GM23338 (cell line): ENCODE measurements at regions not wholly inside any gene's neighbourhood (a gene's known extent, or its start where the extent isn't known, plus 50 kb on each side); places are given as distances from the start of the nearest gene placed in this dataset.

Experiments used
- ATAC-seq: fragments of 200-7000 bp; cut with Tn5 transposase; 3 replicates; pipeline ENCODE4 v1.9.1; 2020
- DNase-seq: peaks from one replicate; pipeline ENCODE4 v3.0.0-alpha.2; 2015; ENCODE audit warnings: low spot score
- H2AFZ ChIP-seq: fragments of 200-600 bp; sonication (generic); 2 replicates; pipeline ENCODE4 v1.8.0; 2016; ENCODE audit warnings: antibody characterized with exemption, mild to moderate bottlenecking, moderate library complexity
- H3F3A ChIP-seq: fragments of 200-600 bp; sonication (generic); replicated peaks from 2 replicates; pipeline ENCODE4 v1.8.0; 2017; ENCODE audit warnings: antibody characterized with exemption, mixed run types, low read depth
- H3K27ac ChIP-seq: fragments of 200-600 bp; sonication (generic); 2 replicates; pipeline ENCODE4 v1.6.1; 2016; ENCODE audit warnings: low read depth
- H3K27me3 ChIP-seq: fragments of 200-600 bp; sonication (generic); 2 replicates; pipeline ENCODE4 v1.8.0; 2016; ENCODE audit warnings: mild to moderate bottlenecking, mixed run types, moderate library complexity; ENCODE audit not compliant: insufficient read depth
- H3K36me3 ChIP-seq: fragments of 200-600 bp; sonication (generic); 2 replicates; pipeline ENCODE4 v1.8.0; 2016; ENCODE audit warnings: mild to moderate bottlenecking; ENCODE audit not compliant: insufficient read depth
- H3K4me1 ChIP-seq: fragments of 200-600 bp; sonication (generic); 2 replicates; pipeline ENCODE4 v1.8.0; 2016; ENCODE audit warnings: mild to moderate bottlenecking, moderate library complexity; ENCODE audit not compliant: insufficient read depth
- H3K4me2 ChIP-seq: fragments of 200-600 bp; sonication (generic); 2 replicates; pipeline ENCODE4 v1.7.1; 2017; ENCODE audit warnings: mixed run types
- H3K4me3 ChIP-seq: fragments of 200-600 bp; sonication (generic); 2 replicates; pipeline ENCODE4 v1.6.1; 2016; ENCODE audit warnings: mixed run types
- H3K79me2 ChIP-seq: fragments of 200-600 bp; sonication (generic); replicated peaks from 2 replicates; pipeline ENCODE4 v1.8.0; 2017; ENCODE audit warnings: mild to moderate bottlenecking; ENCODE audit not compliant: insufficient read depth
- H3K9me2 ChIP-seq: fragments of 200-600 bp; sonication (generic); 2 replicates; pipeline ENCODE4 v1.8.0; 2017; ENCODE audit not compliant: insufficient read depth
- H4K20me1 ChIP-seq: fragments of 200-600 bp; sonication (generic); replicated peaks from 2 replicates; pipeline ENCODE4 v1.8.0; 2017; ENCODE audit warnings: mild to moderate bottlenecking; ENCODE audit not compliant: insufficient read depth
- H3K27ac Mint-ChIP-seq: 2 replicates; pipeline ENCODE4 v1.8.0; 2020; ENCODE audit warnings: inconsistent platforms, mild to moderate bottlenecking, moderate library complexity, mixed read lengths
- H3K27me3 Mint-ChIP-seq: 3 replicates; pipeline ENCODE4 v1.8.0; 2022; ENCODE audit warnings: low read depth, mild to moderate bottlenecking, moderate library complexity, mixed read lengths, inconsistent platforms; ENCODE audit not compliant: insufficient read depth, poor library complexity
- H3K36me3 Mint-ChIP-seq: 3 replicates; pipeline ENCODE4 v1.8.0; 2021; ENCODE audit warnings: low read depth, mild to moderate bottlenecking, inconsistent platforms, moderate library complexity, mixed read lengths
- H3K4me1 Mint-ChIP-seq: 3 replicates; pipeline ENCODE4 v1.8.0; 2020; ENCODE audit warnings: mild to moderate bottlenecking, inconsistent platforms, mixed read lengths
- H3K4me3 Mint-ChIP-seq: 3 replicates; pipeline ENCODE4 v1.8.0; 2021; ENCODE audit warnings: moderate library complexity, mild to moderate bottlenecking, inconsistent platforms, mixed read lengths
- H3K9me3 Mint-ChIP-seq: 3 replicates; pipeline ENCODE4 v1.8.0; 2020; ENCODE audit warnings: moderate library complexity, mild to moderate bottlenecking, inconsistent platforms, mixed read lengths
- CREB1 ChIP-seq: fragments of 250-450 bp; sonication (Bioruptor Pico); IDR thresholded peaks from 2 replicates; pipeline ENCODE4 v1.5.0; 2020; ENCODE audit warnings: low read depth, mild to moderate bottlenecking, moderate library complexity
- ETS1 ChIP-seq: IDR thresholded peaks from 2 replicates; pipeline ENCODE4 v1.6.1; 2016; ENCODE audit warnings: antibody characterized with exemption
- EZH2 ChIP-seq: fragments of 200-600 bp; sonication (generic); IDR thresholded peaks from one replicate; pipeline ENCODE4 v1.8.0; 2017; ENCODE audit warnings: antibody characterized with exemption, mild to moderate bottlenecking, low read depth; ENCODE audit not compliant: unreplicated experiment
- EZH2phosphoT487 ChIP-seq: fragments of 200-600 bp; sonication (generic); IDR thresholded peaks from one replicate; pipeline ENCODE4 v1.8.1; 2018; ENCODE audit warnings: antibody characterized with exemption; ENCODE audit not compliant: unreplicated experiment
- JUNB ChIP-seq: IDR thresholded peaks from one replicate; pipeline ENCODE4 v1.6.1; 2016; ENCODE audit warnings: antibody characterized with exemption; ENCODE audit not compliant: unreplicated experiment
- NANOG ChIP-seq: IDR thresholded peaks from 2 replicates; pipeline ENCODE4 v1.6.1; 2016; ENCODE audit warnings: antibody characterized with exemption, borderline replicate concordance
- POLR2AphosphoS5 ChIP-seq: IDR thresholded peaks from 2 replicates; pipeline ENCODE4 v1.6.1; 2016; ENCODE audit warnings: antibody characterized with exemption, low read depth
- REST ChIP-seq: IDR thresholded peaks from one replicate; pipeline ENCODE4 v1.6.1; 2018; ENCODE audit warnings: antibody characterized with exemption; ENCODE audit not compliant: unreplicated experiment
- STAT1 ChIP-seq: IDR thresholded peaks from one replicate; pipeline ENCODE4 v1.6.1; 2016; ENCODE audit warnings: antibody characterized with exemption; ENCODE audit not compliant: unreplicated experiment
- ZNF114 ChIP-seq: fragments of 250-450 bp; sonication (Bioruptor Pico); IDR thresholded peaks from 2 replicates; pipeline ENCODE4 v1.5.0; 2020; ENCODE audit warnings: mild to moderate bottlenecking, moderate library complexity
- ZNF331 ChIP-seq: fragments of 250-450 bp; sonication (Bioruptor Pico); IDR thresholded peaks from 2 replicates; pipeline ENCODE4 v1.5.0; 2020; ENCODE audit warnings: low read depth, mild to moderate bottlenecking, moderate library complexity
- ZNF462 ChIP-seq: fragments of 250-450 bp; sonication (Bioruptor Pico); IDR thresholded peaks from 2 replicates; pipeline ENCODE4 v1.5.0; 2020; ENCODE audit warnings: mild to moderate bottlenecking, moderate library complexity

- DNase-seq (no peak), ATAC-seq (no peak)
- Histone ChIP-seq H3K36me3 (no peaks in the 10 kb centered on the region), H3K4me2 (no peak overlapping the region), H4K20me1 (no peaks in the 10 kb centered on the region), H3F3A (no peaks in the 10 kb centered on the region), H3K9me2 (no peaks in the 10 kb centered on the region; the same call in 1 of the 2 replicates), H3K4me1 (no peaks in the 10 kb centered on the region), H3K4me3 (no peak overlapping the region), H2AFZ (no peak overlapping the region), H3K79me2 (no peaks in the 10 kb centered on the region), H3K27ac (no peak overlapping the region), H3K27me3 (no peaks in the 10 kb centered on the region)
- H3K27me3 Mint-ChIP-seq: peaks cover 2% of the 10 kb centered on the region
- H3K4me3 Mint-ChIP-seq: no peak overlapping the region
- H3K27ac Mint-ChIP-seq: no peak overlapping the region
- H3K9me3 Mint-ChIP-seq: no peaks in the 10 kb centered on the region
- H3K36me3 Mint-ChIP-seq: no peaks in the 10 kb centered on the region
- no peak for TF ChIP-seq NANOG
- no peak for TF ChIP-seq ETS1
- no peak for TF ChIP-seq POLR2AphosphoS5
- H3K4me1 Mint-ChIP-seq: no peaks in the 10 kb centered on the region
These were observed 372.1 kb upstream of the TMEFF2 start for GRCh38 chr2:192566863-192567262.

- H3K79me2 ChIP-seq: no peaks in the 10 kb centered on the region
- H3K36me3 ChIP-seq: no peaks in the 10 kb centered on the region
- Mint-ChIP-seq H3K9me3 (no peaks in the 10 kb centered on the region), H3K36me3 (no peaks in the 10 kb centered on the region), H3K4me3 (no peak overlapping the region), H3K4me1 (no peaks in the 10 kb centered on the region), H3K27me3 (no peaks in the 10 kb centered on the region), H3K27ac (no peak overlapping the region)
- no peaks in the 10 kb centered on the region for H3K9me2 ChIP-seq
- no peaks in the 10 kb centered on the region for H3K27me3 ChIP-seq
- H3K4me2 ChIP-seq: no peak overlapping the region
- H3K4me3 ChIP-seq: no peak overlapping the region
- ATAC-seq (no peak), DNase-seq (no peak)
- H4K20me1 ChIP-seq: no peaks in the 10 kb centered on the region
- no peak overlapping the region for H2AFZ ChIP-seq
- no peaks in the 10 kb centered on the region for H3F3A ChIP-seq
- no peak overlapping the region for H3K27ac ChIP-seq
- no peaks in the 10 kb centered on the region for H3K4me1 ChIP-seq
- TF ChIP-seq JUNB (no peak), ZNF331 (CRISPR knock-in tag) (no peak), ZNF462 (CRISPR knock-in tag) (no peak), EZH2 (no peak), REST (no peak), ZNF114 (CRISPR knock-in tag) (no peak), NANOG (no peak), POLR2AphosphoS5 (no peak), EZH2phosphoT487 (no peak), CREB1 (no peak), STAT1 (no peak)
These were observed 365.6 kb upstream of the TMEFF2 start for GRCh38 chr2:192560326-192560725.
